ENCODE measurements at regions not wholly inside any gene's neighbourhood (a gene's known extent, or its start where the extent isn't known, plus 50 kb on each side); places are given as distances from the start of the nearest gene placed in this dataset.

GRCh38 chr6:28657769-28658465, 132.2 kb downstream of the GPX5 start:
- Histone ChIP-seq H3K4me2 (ENCODE audit: insufficient read depth, low read length) (peak overlapping the region; percentile 98), H2AFZ (ENCODE audit: low read length) (peak overlapping the region; percentile 56), H3K36me3 (ENCODE audit: insufficient read depth, low read length) (no peaks in the 10 kb centered on the region), H3K4me1 (ENCODE audit: insufficient read depth, low read length) (peaks cover 16% of the 10 kb centered on the region), H3K79me2 (ENCODE audit: insufficient read depth, low read length) (no peaks in the 10 kb centered on the region), H3K9me3 (ENCODE audit: low read depth, low read length) (no peaks in the 10 kb centered on the region), H3K27me3 (ENCODE audit: insufficient read depth, low read length) (peaks cover 9% of the 10 kb centered on the region), H3K27ac (ENCODE audit: low read depth, low read length) (no peak overlapping the region), H4K20me1 (ENCODE audit: insufficient read depth, low read length) (no peaks in the 10 kb centered on the region), H3K4me3 (ENCODE audit: insufficient read depth, low read length) (peak overlapping the region; percentile 75)
- peak; percentile 87 for DNase-seq (ENCODE audit: insufficient read length, low spot score, missing footprints)
- TF ChIP-seq, protein P1, sequence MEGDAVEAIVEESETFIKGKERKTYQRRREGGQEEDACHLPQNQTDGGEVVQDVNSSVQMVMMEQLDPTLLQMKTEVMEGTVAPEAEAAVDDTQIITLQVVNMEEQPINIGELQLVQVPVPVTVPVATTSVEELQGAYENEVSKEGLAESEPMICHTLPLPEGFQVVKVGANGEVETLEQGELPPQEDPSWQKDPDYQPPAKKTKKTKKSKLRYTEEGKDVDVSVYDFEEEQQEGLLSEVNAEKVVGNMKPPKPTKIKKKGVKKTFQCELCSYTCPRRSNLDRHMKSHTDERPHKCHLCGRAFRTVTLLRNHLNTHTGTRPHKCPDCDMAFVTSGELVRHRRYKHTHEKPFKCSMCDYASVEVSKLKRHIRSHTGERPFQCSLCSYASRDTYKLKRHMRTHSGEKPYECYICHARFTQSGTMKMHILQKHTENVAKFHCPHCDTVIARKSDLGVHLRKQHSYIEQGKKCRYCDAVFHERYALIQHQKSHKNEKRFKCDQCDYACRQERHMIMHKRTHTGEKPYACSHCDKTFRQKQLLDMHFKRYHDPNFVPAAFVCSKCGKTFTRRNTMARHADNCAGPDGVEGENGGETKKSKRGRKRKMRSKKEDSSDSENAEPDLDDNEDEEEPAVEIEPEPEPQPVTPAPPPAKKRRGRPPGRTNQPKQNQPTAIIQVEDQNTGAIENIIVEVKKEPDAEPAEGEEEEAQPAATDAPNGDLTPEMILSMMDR (IDR thresholded peaks at IDR 0.05; ENCODE audit: extremely low read depth, low read depth, low read length) = no peak

GRCh38 chr6:28658475-28659249, 133.0 kb downstream of the GPX5 start:
- Histone ChIP-seq H4K20me1 (ENCODE audit: insufficient read depth, low read length) (no peaks in the 10 kb centered on the region), H3K27me3 (ENCODE audit: insufficient read depth, low read length) (peaks cover 9% of the 10 kb centered on the region), H3K4me2 (ENCODE audit: insufficient read depth, low read length) (peak overlapping the region; percentile 98), H3K27ac (ENCODE audit: low read depth, low read length) (no peak overlapping the region), H3K9me3 (ENCODE audit: low read depth, low read length) (no peaks in the 10 kb centered on the region), H3K79me2 (ENCODE audit: insufficient read depth, low read length) (no peaks in the 10 kb centered on the region), H2AFZ (ENCODE audit: low read length) (peak overlapping the region; percentile 56), H3K36me3 (ENCODE audit: insufficient read depth, low read length) (no peaks in the 10 kb centered on the region), H3K4me1 (ENCODE audit: insufficient read depth, low read length) (peaks cover 16% of the 10 kb centered on the region), H3K4me3 (ENCODE audit: insufficient read depth, low read length) (peak overlapping the region; percentile 75)
- no peak for DNase-seq (ENCODE audit: insufficient read length, low spot score, missing footprints)
- TF ChIP-seq, protein P1 (IDR thresholded peaks at IDR 0.05; ENCODE audit: extremely low read depth, low read depth, low read length) = no peak

- no peak overlapping the region for H3K27ac ChIP-seq (ENCODE audit: low read depth, low read length)
- TF ChIP-seq, protein P1 (IDR thresholded peaks at IDR 0.05; ENCODE audit: extremely low read depth, low read depth, low read length) = no peak
- peak overlapping the region; percentile 75 for H3K4me3 ChIP-seq (ENCODE audit: insufficient read depth, low read length)
- no peak for DNase-seq (ENCODE audit: insufficient read length, low spot score, missing footprints)
- H3K36me3 ChIP-seq (ENCODE audit: insufficient read depth, low read length) = no peaks in the 10 kb centered on the region
- peak overlapping the region; percentile 98 for H3K4me2 ChIP-seq (ENCODE audit: insufficient read depth, low read length)
- no peaks in the 10 kb centered on the region for H4K20me1 ChIP-seq (ENCODE audit: insufficient read depth, low read length)
- no peaks in the 10 kb centered on the region for H3K9me3 ChIP-seq (ENCODE audit: low read depth, low read length)
- peaks cover 16% of the 10 kb centered on the region for H3K4me1 ChIP-seq (ENCODE audit: insufficient read depth, low read length)
- H2AFZ ChIP-seq (ENCODE audit: low read length) = peak overlapping the region; percentile 56
- H3K27me3 ChIP-seq (ENCODE audit: insufficient read depth, low read length) = peaks cover 9% of the 10 kb centered on the region
- H3K79me2 ChIP-seq (ENCODE audit: insufficient read depth, low read length) = no peaks in the 10 kb centered on the region
Measured at GRCh38 chr6:28659250-28659566, 133.5 kb downstream of the GPX5 start.

GRCh38 chr6:28661097-28661713, 135.5 kb downstream of the GPX5 start:
- DNase-seq (ENCODE audit: insufficient read length, low spot score, missing footprints) = no peak
- peaks cover 6% of the 10 kb centered on the region for H3K27me3 ChIP-seq (ENCODE audit: insufficient read depth, low read length)

More at GRCh38 chr6:28661097-28661713, 135.5 kb downstream of the GPX5 start:
- Histone ChIP-seq H3K9me3 (ENCODE audit: low read depth, low read length) (no peaks in the 10 kb centered on the region), H2AFZ (ENCODE audit: low read length) (no peak overlapping the region), H4K20me1 (ENCODE audit: insufficient read depth, low read length) (no peaks in the 10 kb centered on the region), H3K4me1 (ENCODE audit: insufficient read depth, low read length) (peaks cover 16% of the 10 kb centered on the region), H3K27ac (ENCODE audit: low read depth, low read length) (no peak overlapping the region), H3K4me2 (ENCODE audit: insufficient read depth, low read length) (no peak overlapping the region), H3K79me2 (ENCODE audit: insufficient read depth, low read length) (no peaks in the 10 kb centered on the region), H3K36me3 (ENCODE audit: insufficient read depth, low read length) (no peaks in the 10 kb centered on the region), H3K4me3 (ENCODE audit: insufficient read depth, low read length) (no peak overlapping the region)
- TF ChIP-seq, protein P1 (IDR thresholded peaks at IDR 0.05; ENCODE audit: extremely low read depth, low read depth, low read length) = no peak
